SK-N-SH (cell line): ENCODE measurements at regions not wholly inside any gene's neighbourhood (a gene's known extent, or its start where the extent isn't known, plus 50 kb on each side); places are given as distances from the start of the nearest gene placed in this dataset.
"Not testable (repeated sequence)": the region's sequence is repeated elsewhere in the genome, so short reads cannot be mapped to it uniquely, and the experiment has no call there.

Source experiments
- CTCF ChIA-PET: fragments of 300-600, 350-600 bp; formaldehyde crosslinking; extraction: SDS; loops from one replicate; lab custom pipeline; 2021; lab: Yijun Ruan, JAX
- POLR2A ChIA-PET: fragments of 350-600 bp; sonication (Branson Sonifier 250); formaldehyde crosslinking; extraction: SDS; loops from one replicate; lab custom pipeline; 2020; ENCODE audit warnings: antibody characterized with exemption, inconsistent platforms; lab: Yijun Ruan, JAX
- DNase-seq: peaks from one replicate; pipeline ENCODE4 v3.0.0; 2012
- H2AFZ ChIP-seq: fragments of 200-600 bp; sonication (generic); 2 replicates; pipeline ENCODE4 v1.8.1; 2016; ENCODE audit warnings: antibody characterized with exemption, mild to moderate bottlenecking, low read depth
- H3F3A ChIP-seq: fragments of 200-600 bp; sonication (generic); replicated peaks from 2 replicates; pipeline ENCODE3; 2016; ENCODE audit warnings: antibody characterized with exemption, mild to moderate bottlenecking; ENCODE audit not compliant: insufficient read depth
- H3K27ac ChIP-seq, 2 experiments: fragments of 200-500 bp in 1 of 2; fragments of 200-600 bp in 1 of 2; sonication (Bioruptor generic) in 1 of 2; sonication (generic), shearing (Covaris generic) in 1 of 2; 2 replicates each; pipeline versions ENCODE4 v1.5.1 to v1.6.1; 2014 to 2016; ENCODE audit warnings: low read depth in 2 of 2, inconsistent platforms in 1 of 2, low read length in 1 of 2, mild to moderate bottlenecking in 1 of 2, mixed read lengths in 1 of 2
- H3K27me3 ChIP-seq: fragments of 200-600 bp; sonication (generic), shearing (Covaris generic); 2 replicates; pipeline ENCODE4 v1.6.1; 2016; ENCODE audit warnings: mixed run types; ENCODE audit not compliant: insufficient read depth
- H3K36me3 ChIP-seq, 2 experiments: fragments of 200-500 bp in 1 of 2; fragments of 200-600 bp in 1 of 2; sonication (Bioruptor generic) in 1 of 2; sonication (generic) in 1 of 2; replicated peaks in 1 of 2; 2 replicates each; pipeline versions ENCODE3 to v1.5.1; 2014 to 2016; ENCODE audit warnings: low read length in 1 of 2, mild to moderate bottlenecking in 1 of 2; ENCODE audit not compliant: insufficient read depth in 2 of 2, control insufficient read depth in 1 of 2
- H3K4me1 ChIP-seq, 2 experiments: fragments of 200-500 bp in 1 of 2; fragments of 200-600 bp in 1 of 2; sonication (Bioruptor generic) in 1 of 2; sonication (generic), shearing (Covaris generic) in 1 of 2; 2 replicates each; pipeline versions ENCODE4 v1.5.1 to v1.6.1; 2014 to 2016; ENCODE audit warnings: low read depth in 1 of 2, low read length in 1 of 2, mixed run types in 1 of 2; ENCODE audit not compliant: insufficient read depth in 2 of 2, control insufficient read depth in 1 of 2
- H3K4me2 ChIP-seq: fragments of 200-600 bp; sonication (generic), shearing (Covaris generic); 2 replicates; pipeline ENCODE4 v1.6.1; 2017; ENCODE audit warnings: mixed run types
- H3K4me3 ChIP-seq, 2 experiments: fragments of 200-500 bp in 1 of 2; fragments of 200-600 bp in 1 of 2; sonication (Bioruptor generic) in 1 of 2; sonication (generic), shearing (Covaris generic) in 1 of 2; 2 replicates each; pipeline versions ENCODE4 v1.5.1 to v1.8.1; 2014 to 2016; ENCODE audit warnings: low read depth in 2 of 2, inconsistent platforms in 1 of 2, low read length in 1 of 2, mild to moderate bottlenecking in 1 of 2, mixed read lengths in 1 of 2, moderate library complexity in 1 of 2
- H3K79me2 ChIP-seq: fragments of 200-600 bp; sonication (generic); 2 replicates; pipeline ENCODE4 v1.8.1; 2017; ENCODE audit warnings: mild to moderate bottlenecking; ENCODE audit not compliant: insufficient read depth
- H3K9ac ChIP-seq: fragments of 200-600 bp; sonication (generic); 2 replicates; pipeline ENCODE4 v1.6.1; 2017; ENCODE audit warnings: mixed run types
- H3K9me2 ChIP-seq: fragments of 200-600 bp; sonication (generic); 2 replicates; pipeline ENCODE4 v1.6.1; 2017; ENCODE audit warnings: mixed run types
- H3K9me3 ChIP-seq: fragments of 200-600 bp; sonication (generic); 2 replicates; pipeline ENCODE4 v1.6.1; 2017; ENCODE audit warnings: mixed run types, mild to moderate bottlenecking, moderate library complexity
- H4K20me1 ChIP-seq: fragments of 200-600 bp; sonication (generic); 2 replicates; pipeline ENCODE4 v1.6.1; 2017; ENCODE audit warnings: mild to moderate bottlenecking, mixed run types; ENCODE audit not compliant: insufficient read depth
- CHD2 ChIP-seq: fragments of 150-350 bp; IDR thresholded peaks from 2 replicates; pipeline ENCODE4 v1.6.1; 2018; ENCODE audit warnings: low read length; ENCODE audit not compliant: partially characterized antibody
- CTCF ChIP-seq: fragments of 200-600 bp; sonication (generic); IDR thresholded peaks from 2 replicates; pipeline ENCODE4 v1.6.1; 2017; ENCODE audit warnings: antibody characterized with exemption, mild to moderate bottlenecking, moderate library complexity
- EP300 ChIP-seq, 2 experiments: IDR thresholded peaks; 2 replicates each; pipeline versions ENCODE4 v1.4.0 to v1.6.1; 2012; ENCODE audit warnings: borderline replicate concordance in 1 of 2, low read depth in 1 of 2, low read length in 1 of 2
- FOXJ3 ChIP-seq: sonication (generic); formaldehyde crosslinking; IDR thresholded peaks from 2 replicates; pipeline ENCODE4 v1.5.1; 2020; ENCODE audit warnings: mild to moderate bottlenecking, missing genetic modification reagents
- IRF3 ChIP-seq: fragments of 150-350 bp; IDR thresholded peaks from 2 replicates; pipeline ENCODE4 v1.6.1; 2016; ENCODE audit warnings: mild to moderate bottlenecking, low read depth, low read length
- MAX ChIP-seq: IDR thresholded peaks from 2 replicates; pipeline ENCODE4 v1.4.0; 2012; ENCODE audit warnings: low read depth
- MEF2A ChIP-seq: IDR thresholded peaks from 2 replicates; pipeline ENCODE4 v1.4.0; 2012; ENCODE audit warnings: low read depth, borderline replicate concordance
- NRF1 ChIP-seq: IDR thresholded peaks from 2 replicates; pipeline ENCODE4 v1.6.1; 2012; ENCODE audit warnings: low read depth, mild to moderate bottlenecking, low read length
- RAD21 ChIP-seq: IDR thresholded peaks from 2 replicates; pipeline ENCODE4 v1.6.1; 2012; ENCODE audit warnings: mild to moderate bottlenecking, low read length
- RFX5 ChIP-seq: IDR thresholded peaks from 2 replicates; pipeline ENCODE4 v1.6.1; 2012; ENCODE audit warnings: mild to moderate bottlenecking, improper control_type of control experiment, low read length
- SMC3 ChIP-seq: IDR thresholded peaks from 2 replicates; pipeline ENCODE4 v1.6.1; 2012; ENCODE audit warnings: low read depth, low read length, improper control_type of control experiment
- TCF12 ChIP-seq: IDR thresholded peaks from 2 replicates; pipeline ENCODE4 v1.4.0; 2012
- TEAD4 ChIP-seq: IDR thresholded peaks from 2 replicates; pipeline ENCODE4 v1.4.0; 2012; ENCODE audit warnings: mild to moderate bottlenecking, borderline replicate concordance; ENCODE audit not compliant: insufficient read depth
- USF2 ChIP-seq: fragments of 150-350 bp; IDR thresholded peaks from 2 replicates; pipeline ENCODE4 v1.6.1; 2017; ENCODE audit warnings: antibody characterized with exemption, low read length, low read depth, borderline replicate concordance
- WGBS: methylation state at CpG from one replicate; pipeline ENCODE4 v1.1.6; 2017; ENCODE audit warnings: low lambda C conversion rate; 5-methylcytosine and 5-hydroxymethylcytosine counted together
- TF ChIP-seq, protein P1 (sequence below): IDR thresholded peaks from 2 replicates; pipeline ENCODE4 v1.4.0; 2012; ENCODE audit warnings: low read depth, borderline replicate concordance

DNA sequence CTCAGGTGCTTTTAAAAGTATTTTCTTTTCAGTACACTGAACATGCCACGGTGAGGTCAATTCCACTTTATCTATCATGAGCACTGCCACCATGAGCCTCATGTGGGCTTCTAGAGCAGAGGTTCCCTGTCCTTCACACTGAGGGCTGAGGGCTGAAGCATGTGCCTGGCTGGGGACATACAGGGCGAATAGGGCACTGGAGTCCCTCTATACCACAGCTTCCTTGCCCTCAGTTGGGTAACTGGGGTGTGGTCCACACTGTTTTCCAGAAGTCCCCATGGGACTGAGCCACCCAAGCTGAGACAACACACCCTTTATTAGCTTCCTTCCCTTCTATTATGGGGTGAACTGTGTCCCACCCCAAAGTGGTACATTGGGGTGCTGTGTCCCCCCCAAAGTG is 172.2 kb upstream of the ID2 start:
- no peak for DNase-seq
- Histone ChIP-seq H3K4me1 (peaks cover 5% of the 10 kb centered on the region in 2 experiments; a peak in 1 of 4 replicates), H3K9me2 (no peaks in the 10 kb centered on the region), H2AFZ (no peak overlapping the region), H3K79me2 (no peaks in the 10 kb centered on the region), H3F3A (no peaks in the 10 kb centered on the region), H3K4me3 (no peak overlapping the region), H3K9ac (no peak overlapping the region), H3K4me2 (no peak overlapping the region), H3K9me3 (no peaks in the 10 kb centered on the region), H3K36me3 (no peaks in the 10 kb centered on the region), H3K27me3 (no peaks in the 10 kb centered on the region; the same call in 1 of the 2 replicates), H4K20me1 (no peaks in the 10 kb centered on the region), H3K27ac (no peak overlapping the region)
- WGBS = 7% methylated on average over 2 of the region's 2 CpGs
- TF ChIP-seq MEF2A (no peak), RAD21 (no peak), IRF3 (no peak), EP300 (IDR thresholded peaks at IDR 0.05; ENCODE audit: borderline replicate concordance in 1 of 2, low read depth in 1 of 2, low read length in 1 of 2) (no peak), SMC3 (no peak), MAX (no peak), CHD2 (no peak), NRF1 (no peak), RFX5 (no peak), CTCF (no peak), TCF12 (no peak), FOXJ3 (CRISPR knock-in tag) (no peak), TEAD4 (no peak), USF2 (no peak)
- TF ChIP-seq, protein P1, sequence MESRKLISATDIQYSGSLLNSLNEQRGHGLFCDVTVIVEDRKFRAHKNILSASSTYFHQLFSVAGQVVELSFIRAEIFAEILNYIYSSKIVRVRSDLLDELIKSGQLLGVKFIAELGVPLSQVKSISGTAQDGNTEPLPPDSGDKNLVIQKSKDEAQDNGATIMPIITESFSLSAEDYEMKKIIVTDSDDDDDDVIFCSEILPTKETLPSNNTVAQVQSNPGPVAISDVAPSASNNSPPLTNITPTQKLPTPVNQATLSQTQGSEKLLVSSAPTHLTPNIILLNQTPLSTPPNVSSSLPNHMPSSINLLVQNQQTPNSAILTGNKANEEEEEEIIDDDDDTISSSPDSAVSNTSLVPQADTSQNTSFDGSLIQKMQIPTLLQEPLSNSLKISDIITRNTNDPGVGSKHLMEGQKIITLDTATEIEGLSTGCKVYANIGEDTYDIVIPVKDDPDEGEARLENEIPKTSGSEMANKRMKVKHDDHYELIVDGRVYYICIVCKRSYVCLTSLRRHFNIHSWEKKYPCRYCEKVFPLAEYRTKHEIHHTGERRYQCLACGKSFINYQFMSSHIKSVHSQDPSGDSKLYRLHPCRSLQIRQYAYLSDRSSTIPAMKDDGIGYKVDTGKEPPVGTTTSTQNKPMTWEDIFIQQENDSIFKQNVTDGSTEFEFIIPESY = no peak
- ChIA-PET CTCF (interaction anchor here (0.9 to 1.2 kb wide), 2 partner anchors 10 to 13 kb away, joined by 3 to 4 read pairs; no protein-coding TSS in a partner anchor), POLR2A (no interaction called here)

DNA sequence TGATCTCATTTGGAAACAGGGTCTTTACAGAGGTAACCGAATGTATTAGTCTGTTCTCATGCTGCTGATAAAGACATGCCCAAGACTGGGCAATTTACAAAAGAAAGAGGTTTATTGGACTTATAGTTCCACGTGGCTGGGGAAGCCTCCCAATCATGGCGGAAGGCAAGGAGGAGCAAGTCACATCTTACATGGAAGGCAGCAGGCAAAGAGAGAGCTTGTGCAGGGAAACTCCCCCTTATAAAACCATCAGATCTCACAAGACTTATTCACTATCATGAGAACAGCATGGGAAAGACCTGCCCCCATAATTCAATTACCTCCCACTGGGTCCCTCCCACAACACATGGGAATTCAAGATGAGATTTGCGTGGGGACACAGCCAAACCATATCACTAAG is 171.8 kb upstream of the ID2 start:
- DNase-seq, H3K27ac ChIP-seq, H3K79me2 ChIP-seq, H3K9me3 ChIP-seq, H3K4me2 ChIP-seq, H4K20me1 ChIP-seq, H3K9me2 ChIP-seq, H3K4me1 ChIP-seq, H3K4me3 ChIP-seq, CTCF ChIA-PET, H2AFZ ChIP-seq, H3K27me3 ChIP-seq, H3K9ac ChIP-seq, POLR2A ChIA-PET, H3F3A ChIP-seq, H3K36me3 ChIP-seq: not testable (repeated sequence)
- WGBS = 39% methylated on average over 4 of the region's 4 CpGs
